ENCODE measurements at regions not wholly inside any gene's neighbourhood (a gene's known extent, or its start where the extent isn't known, plus 50 kb on each side); places are given as distances from the start of the nearest gene placed in this dataset.

DNA sequence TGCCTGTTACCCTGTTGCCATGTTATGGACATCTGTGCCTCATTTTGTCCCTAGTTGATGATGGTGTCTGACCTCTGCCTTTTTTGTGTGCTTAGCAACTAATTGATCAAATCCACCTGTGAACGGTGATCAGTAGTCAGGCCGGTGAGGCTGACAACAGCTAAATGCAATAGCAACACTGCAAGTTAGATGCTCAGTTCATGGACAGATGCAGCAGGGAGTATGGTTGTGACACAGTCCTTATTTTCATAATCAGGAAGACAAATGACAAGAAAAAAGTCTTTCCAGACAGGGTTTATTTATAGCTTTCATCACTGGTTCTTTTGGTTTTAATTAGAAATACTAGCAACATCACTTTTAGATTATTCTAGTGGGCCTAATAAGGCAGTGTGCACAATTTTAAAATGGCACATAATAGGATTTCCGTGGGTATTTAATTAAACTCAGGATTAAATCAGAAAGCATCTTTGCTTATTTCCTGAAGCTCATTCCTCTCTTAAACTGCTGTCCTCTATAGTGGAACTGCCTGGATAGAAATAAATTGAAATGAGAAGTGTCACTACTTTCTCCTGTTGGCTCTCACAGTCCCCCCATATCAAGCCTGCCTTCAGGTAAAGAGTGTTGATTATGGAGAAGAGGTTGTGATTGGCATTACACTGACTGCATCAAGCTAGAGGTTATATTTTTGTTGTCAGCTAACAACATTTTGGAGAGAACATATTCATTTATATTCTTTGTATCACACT, 281.1 kb upstream of the NAV3 start:
- no peaks in the 10 kb centered on the region for H3K4me1 Mint-ChIP-seq
- no peak overlapping the region for H3K4me3 Mint-ChIP-seq
- ATAC-seq (replicated peaks) = no peak
- H3K36me3 Mint-ChIP-seq (ENCODE audit: low read depth) = no peaks in the 10 kb centered on the region
- no peak overlapping the region for H3K27ac Mint-ChIP-seq
- H3K27me3 Mint-ChIP-seq = no peaks in the 10 kb centered on the region
- peaks cover 6% of the 10 kb centered on the region for H3K9me3 Mint-ChIP-seq

DNA sequence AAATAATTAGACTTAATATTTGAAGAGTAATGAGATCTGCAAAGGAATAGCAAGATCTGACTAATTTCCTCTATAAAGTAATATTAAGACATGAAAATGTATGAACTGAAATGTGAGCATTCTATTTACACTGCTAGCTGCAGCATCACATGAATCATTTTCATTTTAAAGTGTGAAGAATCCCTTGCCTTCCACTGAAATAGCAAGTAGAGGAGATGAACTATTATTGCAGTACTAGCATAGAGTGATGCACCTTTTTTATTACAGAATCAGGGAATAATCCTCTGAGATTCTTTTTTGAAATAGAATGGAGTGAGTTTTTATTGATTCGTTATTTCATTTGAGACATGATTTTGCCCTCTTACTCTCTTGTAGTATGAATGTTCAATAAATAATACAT, 281.9 kb upstream of the NAV3 start:
- Mint-ChIP-seq H3K36me3 (ENCODE audit: low read depth) (no peaks in the 10 kb centered on the region), H3K4me3 (no peak overlapping the region), H3K9me3 (peaks cover 11% of the 10 kb centered on the region), H3K27me3 (no peaks in the 10 kb centered on the region), H3K27ac (no peak overlapping the region), H3K4me1 (no peaks in the 10 kb centered on the region)
- ATAC-seq (replicated peaks) = no peak

DNA sequence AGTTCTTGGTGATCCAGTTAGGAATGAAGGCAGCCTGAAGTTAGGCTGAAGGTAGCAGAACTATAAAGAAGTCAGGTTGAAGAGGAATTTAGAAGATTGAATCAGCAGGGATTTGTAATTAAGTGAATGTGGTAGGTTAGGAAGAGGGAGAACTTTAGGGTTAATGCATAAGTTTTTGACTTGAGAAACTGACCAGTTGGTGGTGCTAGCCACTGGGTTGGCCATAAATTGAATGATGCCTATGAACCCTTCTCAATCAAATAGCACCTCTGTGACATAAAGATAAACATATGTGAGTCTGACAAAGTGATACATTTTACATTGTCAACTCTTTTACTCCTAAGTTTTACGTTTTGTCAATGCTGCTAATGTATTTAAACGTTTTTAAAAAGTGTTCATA, 290.6 kb upstream of the NAV3 start:
- Mint-ChIP-seq H3K27me3 (no peaks in the 10 kb centered on the region), H3K4me1 (no peaks in the 10 kb centered on the region), H3K4me3 (no peak overlapping the region), H3K36me3 (ENCODE audit: low read depth) (no peaks in the 10 kb centered on the region), H3K9me3 (peaks cover 18% of the 10 kb centered on the region), H3K27ac (no peak overlapping the region)
- no peak for ATAC-seq (replicated peaks)

- Mint-ChIP-seq H3K27me3 (no peaks in the 10 kb centered on the region), H3K9me3 (peaks cover 9% of the 10 kb centered on the region), H3K4me3 (no peak overlapping the region), H3K27ac (no peak overlapping the region), H3K36me3 (ENCODE audit: low read depth) (no peaks in the 10 kb centered on the region), H3K4me1 (no peaks in the 10 kb centered on the region)
- ATAC-seq (replicated peaks) = no peak
These were observed 293.0 kb upstream of the NAV3 start for GRCh38 chr12:77537663-77538062.

- H3K27ac Mint-ChIP-seq = no peak overlapping the region
- H3K4me3 Mint-ChIP-seq = no peak overlapping the region
- no peaks in the 10 kb centered on the region for H3K27me3 Mint-ChIP-seq
- H3K36me3 Mint-ChIP-seq (ENCODE audit: low read depth) = no peaks in the 10 kb centered on the region
- ATAC-seq (replicated peaks) = no peak
- peaks cover 4% of the 10 kb centered on the region for H3K9me3 Mint-ChIP-seq
- H3K4me1 Mint-ChIP-seq = no peaks in the 10 kb centered on the region
These were observed 295.0 kb upstream of the NAV3 start for GRCh38 chr12:77535734-77536133.

DNA sequence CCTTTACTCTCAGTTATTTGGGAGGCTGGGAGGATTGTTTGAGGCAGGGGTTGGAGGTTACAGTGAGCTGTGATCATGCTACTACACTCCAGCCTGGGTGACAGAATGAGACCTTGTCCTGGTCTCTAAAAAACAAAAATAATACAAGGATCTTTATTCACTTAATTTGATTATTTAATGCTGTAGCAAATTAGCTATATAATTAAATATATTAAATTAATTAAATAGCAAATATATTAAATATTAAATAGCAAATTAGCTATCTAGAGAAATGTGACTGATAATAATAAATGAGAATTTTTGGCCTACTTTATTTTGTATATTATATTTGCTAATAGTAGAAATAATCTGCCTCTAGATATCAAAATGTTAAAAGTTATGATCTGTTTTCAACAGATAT, 298.8 kb upstream of the NAV3 start:
- Mint-ChIP-seq H3K9me3 (no peaks in the 10 kb centered on the region), H3K4me1 (no peaks in the 10 kb centered on the region), H3K4me3 (no peak overlapping the region), H3K27me3 (no peaks in the 10 kb centered on the region), H3K36me3 (ENCODE audit: low read depth) (no peaks in the 10 kb centered on the region), H3K27ac (no peak overlapping the region)
- ATAC-seq (replicated peaks) = no peak

DNA sequence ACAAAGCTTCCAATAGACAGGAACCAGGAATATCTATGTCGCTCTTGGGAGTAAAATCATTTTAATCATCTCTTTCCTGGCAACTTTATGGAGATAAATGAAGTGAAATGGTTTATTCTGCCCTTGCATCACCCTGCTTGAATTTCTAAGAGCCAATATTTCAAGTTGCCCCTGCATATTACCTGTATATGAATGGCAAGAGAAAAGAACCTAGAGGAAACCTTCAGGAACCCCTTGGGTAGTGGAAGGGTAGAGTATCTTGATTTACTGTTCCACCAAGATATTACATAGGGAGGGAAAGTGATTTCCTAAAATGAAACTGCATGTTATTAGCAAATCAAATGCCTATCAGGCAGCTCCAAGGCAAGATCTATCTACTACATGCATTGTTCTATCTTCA, 308.4 kb upstream of the NAV3 start:
- Mint-ChIP-seq H3K4me1 (no peaks in the 10 kb centered on the region), H3K36me3 (ENCODE audit: low read depth) (no peaks in the 10 kb centered on the region), H3K9me3 (peaks cover 29% of the 10 kb centered on the region), H3K27me3 (no peaks in the 10 kb centered on the region), H3K27ac (no peak overlapping the region), H3K4me3 (no peak overlapping the region)
- no peak for ATAC-seq (replicated peaks)

- no peaks in the 10 kb centered on the region for H3K36me3 Mint-ChIP-seq (ENCODE audit: low read depth)
- H3K27ac Mint-ChIP-seq = no peak overlapping the region
- H3K4me3 Mint-ChIP-seq = no peak overlapping the region
- H3K27me3 Mint-ChIP-seq = no peaks in the 10 kb centered on the region
- no peaks in the 10 kb centered on the region for H3K4me1 Mint-ChIP-seq
- no peak for ATAC-seq (replicated peaks)
- H3K9me3 Mint-ChIP-seq = peaks cover 26% of the 10 kb centered on the region
These were observed 309.1 kb upstream of the NAV3 start for GRCh38 chr12:77521508-77522115.

- Mint-ChIP-seq H3K27ac (no peak overlapping the region), H3K27me3 (no peaks in the 10 kb centered on the region)
These were observed 316.2 kb upstream of the NAV3 start for GRCh38 chr12:77514511-77514910.

GRCh38 chr12:77510985-77511384, 319.7 kb upstream of the NAV3 start:
- H3K4me1 Mint-ChIP-seq = no peaks in the 10 kb centered on the region
- H3K4me3 Mint-ChIP-seq = no peak overlapping the region

More at GRCh38 chr12:77514511-77514910, 316.2 kb upstream of the NAV3 start:
- Mint-ChIP-seq H3K36me3 (ENCODE audit: low read depth) (no peaks in the 10 kb centered on the region), H3K4me3 (no peak overlapping the region), H3K4me1 (no peaks in the 10 kb centered on the region), H3K9me3 (peaks cover 6% of the 10 kb centered on the region)
- no peak for ATAC-seq (replicated peaks)

DNA sequence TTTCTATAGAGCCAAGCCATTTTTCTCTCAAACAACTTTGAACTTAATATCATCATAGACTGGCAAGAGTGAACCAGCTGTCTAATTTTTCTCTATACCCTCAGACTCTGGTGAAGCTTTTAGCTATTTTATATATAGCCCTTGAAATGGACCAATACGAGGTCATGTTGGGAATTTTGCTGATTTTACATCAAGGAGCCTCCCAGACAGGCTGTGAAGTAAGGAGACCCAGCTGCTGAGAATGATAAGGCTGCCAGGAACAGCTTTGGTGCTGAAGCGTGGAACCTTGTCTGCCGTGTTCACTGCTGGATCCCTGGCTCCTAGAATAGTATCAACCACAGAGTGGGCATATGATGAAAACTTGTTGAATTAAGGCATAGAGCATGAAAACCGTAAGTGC, 326.2 kb upstream of the NAV3 start:
- Mint-ChIP-seq H3K27ac (no peak overlapping the region), H3K4me1 (no peaks in the 10 kb centered on the region), H3K9me3 (peaks cover 14% of the 10 kb centered on the region), H3K27me3 (no peaks in the 10 kb centered on the region), H3K4me3 (no peak overlapping the region), H3K36me3 (ENCODE audit: low read depth) (no peaks in the 10 kb centered on the region)
- no peak for ATAC-seq (replicated peaks)

More at GRCh38 chr12:77510985-77511384, 319.7 kb upstream of the NAV3 start:
- Mint-ChIP-seq H3K27me3 (no peaks in the 10 kb centered on the region), H3K9me3 (peaks cover 12% of the 10 kb centered on the region), H3K27ac (no peak overlapping the region), H3K36me3 (ENCODE audit: low read depth) (no peaks in the 10 kb centered on the region)
- ATAC-seq (replicated peaks) = no peak

GRCh38 chr12:77500089-77500488, 330.6 kb upstream of the NAV3 start:
- no peak overlapping the region for H3K4me3 Mint-ChIP-seq
- no peaks in the 10 kb centered on the region for H3K4me1 Mint-ChIP-seq
- H3K27me3 Mint-ChIP-seq = no peaks in the 10 kb centered on the region
- no peak for ATAC-seq (replicated peaks)
- H3K27ac Mint-ChIP-seq = no peak overlapping the region
- no peaks in the 10 kb centered on the region for H3K36me3 Mint-ChIP-seq (ENCODE audit: low read depth)
- peaks cover 11% of the 10 kb centered on the region for H3K9me3 Mint-ChIP-seq

DNA sequence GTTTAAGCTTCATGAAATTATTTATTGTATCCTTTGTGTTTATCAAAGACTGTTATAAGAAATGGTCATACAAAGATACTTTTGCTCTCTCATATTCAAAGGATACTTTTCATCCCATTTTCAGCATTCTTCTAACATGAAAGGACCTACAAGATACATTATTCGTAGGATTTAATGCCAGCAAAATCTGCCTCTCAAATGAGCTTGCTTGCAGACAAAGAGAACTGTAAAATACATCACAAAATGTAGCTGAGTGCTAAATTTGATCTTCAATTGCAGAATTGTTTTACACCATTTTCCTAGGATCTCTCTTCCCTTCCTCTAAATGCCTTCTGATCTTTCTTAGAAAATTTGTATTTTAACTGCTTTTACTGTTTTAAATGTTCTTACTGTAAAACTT, 333.0 kb upstream of the NAV3 start:
- Mint-ChIP-seq H3K27ac (no peak overlapping the region), H3K36me3 (ENCODE audit: low read depth) (no peaks in the 10 kb centered on the region), H3K4me1 (no peaks in the 10 kb centered on the region), H3K27me3 (no peaks in the 10 kb centered on the region), H3K9me3 (peaks cover 11% of the 10 kb centered on the region), H3K4me3 (no peak overlapping the region)
- no peak for ATAC-seq (replicated peaks)

DNA sequence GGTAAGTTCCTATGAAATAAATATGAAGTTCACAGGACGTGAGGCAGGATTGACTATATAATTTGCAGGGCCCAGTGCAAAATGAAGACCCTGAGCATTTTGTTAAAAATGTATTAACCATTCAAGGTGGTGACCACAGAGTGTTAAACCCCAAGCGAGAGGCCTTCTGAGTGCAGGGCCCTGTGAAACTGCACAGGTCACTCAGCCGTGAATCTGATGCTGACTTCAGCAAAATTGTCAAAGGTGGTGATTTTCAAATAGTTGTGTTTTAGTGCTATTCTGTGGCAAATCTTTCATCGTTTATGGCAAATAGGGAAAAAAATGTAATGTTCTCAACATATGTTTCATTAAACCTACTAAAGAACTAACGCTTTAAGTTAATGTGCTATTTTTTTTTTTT, 334.0 kb upstream of the NAV3 start:
- no peaks in the 10 kb centered on the region for H3K4me1 Mint-ChIP-seq
- H3K27me3 Mint-ChIP-seq = no peaks in the 10 kb centered on the region
- peaks cover 11% of the 10 kb centered on the region for H3K9me3 Mint-ChIP-seq
- no peak for ATAC-seq (replicated peaks)
- H3K36me3 Mint-ChIP-seq (ENCODE audit: low read depth) = no peaks in the 10 kb centered on the region
- no peak overlapping the region for H3K4me3 Mint-ChIP-seq
- no peak overlapping the region for H3K27ac Mint-ChIP-seq

DNA sequence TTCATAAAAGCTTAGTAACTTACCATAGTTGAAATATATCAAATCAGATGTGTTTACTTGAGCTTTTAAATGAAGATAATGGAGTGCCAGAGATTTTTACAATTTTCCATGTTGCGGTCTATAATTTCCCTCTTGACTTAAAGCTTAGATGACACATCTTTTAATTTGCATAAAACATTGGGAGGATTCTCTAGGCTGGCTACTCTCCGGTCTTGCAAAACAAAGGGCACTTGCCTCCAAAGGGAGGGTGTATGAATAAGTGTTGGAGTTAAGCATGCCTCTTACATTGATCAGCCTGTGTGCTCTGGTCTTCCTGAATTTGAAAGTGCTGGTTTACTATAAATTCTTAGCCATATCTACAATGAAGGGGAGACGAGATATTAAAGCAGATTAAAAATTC, 336.4 kb upstream of the NAV3 start:
- Mint-ChIP-seq H3K36me3 (ENCODE audit: low read depth) (no peaks in the 10 kb centered on the region), H3K4me3 (no peak overlapping the region), H3K4me1 (no peaks in the 10 kb centered on the region), H3K27ac (no peak overlapping the region), H3K27me3 (no peaks in the 10 kb centered on the region), H3K9me3 (peaks cover 8% of the 10 kb centered on the region)
- ATAC-seq (replicated peaks) = no peak

All from activated T-helper 17 cell treated with anti-CD3 and anti-CD28 coated beads, Interleukin-2, amount 50 U/mL, for 72 hours (primary cell).